Mesothelial cell of epicardium (in vitro differentiated cells): ENCODE measurements at regions not wholly inside any gene's neighbourhood (a gene's known extent, or its start where the extent isn't known, plus 50 kb on each side); places are given as distances from the start of the nearest gene placed in this dataset.
"Not testable (repeated sequence)": the region's sequence is repeated elsewhere in the genome, so short reads cannot be mapped to it uniquely, and the experiment has no call there.

Experiments
- DNase-seq, 2 experiments: peaks; one replicate each; pipeline ENCODE4 v3.0.0; 2021; ENCODE audit warnings: low spot score in 2 of 2; ENCODE audit not compliant: unreplicated experiment in 2 of 2
- H3K27ac Mint-ChIP-seq: 2 replicates; pipeline ENCODE4 v1.8.0; 2021; ENCODE audit warnings: mixed read lengths
- H3K27me3 Mint-ChIP-seq: 2 replicates; pipeline ENCODE4 v1.8.0; 2021; ENCODE audit warnings: low read depth, mixed read lengths
- H3K36me3 Mint-ChIP-seq: 2 replicates; pipeline ENCODE4 v1.8.0; 2021; ENCODE audit warnings: mixed read lengths
- H3K4me1 Mint-ChIP-seq: 2 replicates; pipeline ENCODE4 v1.8.0; 2021; ENCODE audit warnings: mixed read lengths
- H3K4me3 Mint-ChIP-seq: 2 replicates; pipeline ENCODE4 v1.8.0; 2021; ENCODE audit warnings: mild to moderate bottlenecking, moderate library complexity, mixed read lengths
- H3K9me3 Mint-ChIP-seq: 2 replicates; pipeline ENCODE4 v1.8.0; 2021; ENCODE audit warnings: mixed read lengths
- TF ChIP-seq, protein P1 (sequence below): fragments of 200-600 bp; sonication (generic); IDR thresholded peaks from one replicate; pipeline ENCODE4 v1.5.0; 2021; ENCODE audit warnings: antibody characterized with exemption; ENCODE audit not compliant: unreplicated experiment

DNA sequence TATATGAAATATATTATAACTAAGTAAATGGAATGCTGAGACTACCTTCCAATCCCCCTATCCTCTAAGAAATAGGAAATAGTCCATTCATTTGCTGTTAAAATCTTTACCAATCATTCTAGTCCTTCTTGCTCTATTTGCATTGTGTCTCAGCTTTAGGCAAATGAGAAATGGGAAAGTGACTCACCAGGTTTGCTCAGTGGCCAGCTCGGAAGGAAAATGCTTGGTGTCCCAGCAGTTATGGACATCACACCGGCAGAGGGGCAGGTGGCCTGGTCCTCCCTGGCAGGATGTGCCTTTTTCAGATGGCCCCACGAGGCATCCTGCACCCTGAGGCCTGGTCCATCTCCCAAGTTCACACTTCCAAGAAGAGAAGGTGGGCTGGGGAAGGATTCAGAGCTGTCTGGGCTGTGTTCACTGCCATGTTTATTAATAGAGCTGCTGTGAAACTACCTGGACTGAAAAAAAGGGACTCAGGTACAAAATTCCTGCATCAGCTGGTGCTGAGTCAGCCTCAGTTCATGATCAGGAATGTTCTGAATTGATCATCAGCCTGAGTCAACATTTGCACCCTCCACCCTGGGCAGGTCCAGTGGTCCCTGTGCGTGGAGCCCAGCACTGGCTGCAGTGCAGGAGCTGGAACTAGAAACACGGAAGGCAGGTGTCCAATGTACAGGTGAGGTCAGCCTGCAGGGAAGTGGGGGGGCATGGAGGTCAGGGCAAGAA is 60.1 kb upstream of the ARL4C start:
- H3K9me3 Mint-ChIP-seq, result peaks cover 15% of the 10 kb centered on the region
- no peaks in the 10 kb centered on the region for H3K4me1 Mint-ChIP-seq
- H3K27ac Mint-ChIP-seq, result no peak overlapping the region
- H3K4me3 Mint-ChIP-seq, result no peak overlapping the region
- TF ChIP-seq, protein P1, sequence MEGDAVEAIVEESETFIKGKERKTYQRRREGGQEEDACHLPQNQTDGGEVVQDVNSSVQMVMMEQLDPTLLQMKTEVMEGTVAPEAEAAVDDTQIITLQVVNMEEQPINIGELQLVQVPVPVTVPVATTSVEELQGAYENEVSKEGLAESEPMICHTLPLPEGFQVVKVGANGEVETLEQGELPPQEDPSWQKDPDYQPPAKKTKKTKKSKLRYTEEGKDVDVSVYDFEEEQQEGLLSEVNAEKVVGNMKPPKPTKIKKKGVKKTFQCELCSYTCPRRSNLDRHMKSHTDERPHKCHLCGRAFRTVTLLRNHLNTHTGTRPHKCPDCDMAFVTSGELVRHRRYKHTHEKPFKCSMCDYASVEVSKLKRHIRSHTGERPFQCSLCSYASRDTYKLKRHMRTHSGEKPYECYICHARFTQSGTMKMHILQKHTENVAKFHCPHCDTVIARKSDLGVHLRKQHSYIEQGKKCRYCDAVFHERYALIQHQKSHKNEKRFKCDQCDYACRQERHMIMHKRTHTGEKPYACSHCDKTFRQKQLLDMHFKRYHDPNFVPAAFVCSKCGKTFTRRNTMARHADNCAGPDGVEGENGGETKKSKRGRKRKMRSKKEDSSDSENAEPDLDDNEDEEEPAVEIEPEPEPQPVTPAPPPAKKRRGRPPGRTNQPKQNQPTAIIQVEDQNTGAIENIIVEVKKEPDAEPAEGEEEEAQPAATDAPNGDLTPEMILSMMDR, result no peak
- peaks cover 6% of the 10 kb centered on the region for H3K27me3 Mint-ChIP-seq
- peaks cover 4% of the 10 kb centered on the region for H3K36me3 Mint-ChIP-seq
- DNase-seq, result no peak

- TF ChIP-seq, protein P1, result no peak
- no peaks in the 10 kb centered on the region for H3K36me3 Mint-ChIP-seq
- H3K4me3 Mint-ChIP-seq, result no peak overlapping the region
- H3K4me1 Mint-ChIP-seq, result peaks cover 1% of the 10 kb centered on the region
- H3K27me3 Mint-ChIP-seq, result peaks cover 4% of the 10 kb centered on the region
- no peak overlapping the region for H3K27ac Mint-ChIP-seq
- no peak for DNase-seq
- peaks cover 5% of the 10 kb centered on the region for H3K9me3 Mint-ChIP-seq
Observed at GRCh38 chr2:234555616-234556249, 58.9 kb upstream of the ARL4C start.

DNA sequence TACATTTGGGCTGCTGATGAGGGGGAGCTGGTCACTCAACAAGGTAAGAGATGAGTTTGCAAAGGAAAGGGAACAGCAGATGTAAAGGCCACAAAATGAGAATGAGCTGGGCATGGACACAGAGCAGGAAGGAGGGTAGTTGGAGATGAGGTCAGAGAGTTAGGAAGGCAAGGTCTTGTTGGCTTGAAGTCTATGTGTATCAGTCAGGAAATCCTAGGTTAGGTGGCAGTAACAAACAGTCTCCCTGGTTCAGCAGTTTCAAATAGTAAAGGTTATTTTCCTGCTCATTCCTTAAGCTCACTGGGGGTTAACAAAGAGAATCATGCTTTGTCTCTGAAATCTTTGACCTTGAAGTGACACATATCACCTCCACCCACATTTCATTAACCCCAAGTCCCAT is 58.3 kb upstream of the ARL4C start:
- no peaks in the 10 kb centered on the region for H3K36me3 Mint-ChIP-seq
- peaks cover 3% of the 10 kb centered on the region for H3K4me1 Mint-ChIP-seq
- TF ChIP-seq, protein P1, result no peak
- H3K4me3 Mint-ChIP-seq, result no peak overlapping the region
- H3K27me3 Mint-ChIP-seq, result peaks cover 5% of the 10 kb centered on the region
- no peak for DNase-seq
- H3K27ac Mint-ChIP-seq, result no peak overlapping the region
- H3K9me3 Mint-ChIP-seq, result peaks cover 5% of the 10 kb centered on the region

- not testable (repeated sequence) for H3K4me1 Mint-ChIP-seq, H3K27ac Mint-ChIP-seq, H3K4me3 Mint-ChIP-seq, H3K36me3 Mint-ChIP-seq, DNase-seq, H3K9me3 Mint-ChIP-seq
- H3K27me3 Mint-ChIP-seq, result peaks cover 17% of the 10 kb centered on the region
Observed at GRCh38 chr2:234553223-234553622, 56.3 kb upstream of the ARL4C start.

GRCh38 chr2:234550511-234551107 is 53.7 kb upstream of the ARL4C start:
- H3K27ac Mint-ChIP-seq, result no peak overlapping the region
- peaks cover 3% of the 10 kb centered on the region for H3K4me1 Mint-ChIP-seq
- no peak overlapping the region for H3K4me3 Mint-ChIP-seq
- TF ChIP-seq, protein P1, result peak; percentile 89
- no peaks in the 10 kb centered on the region for H3K36me3 Mint-ChIP-seq
- H3K9me3 Mint-ChIP-seq, result peaks cover 5% of the 10 kb centered on the region
- peaks cover 26% of the 10 kb centered on the region for H3K27me3 Mint-ChIP-seq
- DNase-seq, result peak; percentile 31 to 68

- Mint-ChIP-seq H3K27me3 (peaks cover 30% of the 10 kb centered on the region), H3K36me3 (no peaks in the 10 kb centered on the region), H3K4me1 (peaks cover 7% of the 10 kb centered on the region), H3K9me3 (peaks cover 3% of the 10 kb centered on the region), H3K27ac (no peak overlapping the region), H3K4me3 (no peak overlapping the region)
- TF ChIP-seq, protein P1, result no peak
- no peak for DNase-seq
Observed at GRCh38 chr2:234550056-234550455, 53.2 kb upstream of the ARL4C start.
